Thyroid gland (tissue), 4 donors: ENCODE measurements at regions not wholly inside any gene's neighbourhood (a gene's known extent, or its start where the extent isn't known, plus 50 kb on each side); places are given as distances from the start of the nearest gene placed in this dataset.
"Not testable (repeated sequence)": the region's sequence is repeated elsewhere in the genome, so short reads cannot be mapped to it uniquely, and the experiment has no call there.

ENCODE experiments used
- POLR2A ChIP-seq, 2 donors: fragments of 450-650 bp; IDR thresholded peaks; one replicate each; pipeline ENCODE4 v1.6.1; 2017; ENCODE audit warnings: antibody characterized with exemption in 2 of 2, mild to moderate bottlenecking in 2 of 2, moderate library complexity in 1 of 2
- TF ChIP-seq, protein P1 (sequence below), 6 experiments: fragments of 200-600 bp in 3 of 6; fragments of 450-650 bp in 3 of 6; sonication (generic) in 3 of 6; IDR thresholded peaks; one replicate each; pipeline ENCODE4 v1.5.1; 2016 to 2019; ENCODE audit warnings: antibody characterized with exemption in 6 of 6, mild to moderate bottlenecking in 2 of 6, inconsistent platforms in 1 of 6, moderate library complexity in 1 of 6

DNA sequence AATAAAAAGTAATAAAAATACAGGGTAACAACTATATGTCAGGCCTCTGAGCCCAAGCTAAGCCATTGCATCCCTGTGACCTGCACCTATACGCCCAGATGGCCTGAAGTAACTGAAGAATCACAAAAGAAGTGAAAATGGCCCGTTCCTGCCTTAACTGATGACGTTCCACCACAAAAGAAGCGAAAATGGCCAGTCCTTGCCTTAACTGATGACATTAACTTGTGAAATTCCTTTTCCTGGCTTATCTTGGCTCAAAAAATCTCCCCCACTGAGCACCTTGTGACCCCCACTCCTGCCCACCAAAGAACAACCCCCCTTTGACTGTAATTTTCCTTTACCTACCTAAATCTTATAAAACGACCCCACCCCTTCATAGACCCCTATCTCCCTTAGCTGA, 963.8 kb downstream of the FAM181B start:
- TF ChIP-seq, protein P1, sequence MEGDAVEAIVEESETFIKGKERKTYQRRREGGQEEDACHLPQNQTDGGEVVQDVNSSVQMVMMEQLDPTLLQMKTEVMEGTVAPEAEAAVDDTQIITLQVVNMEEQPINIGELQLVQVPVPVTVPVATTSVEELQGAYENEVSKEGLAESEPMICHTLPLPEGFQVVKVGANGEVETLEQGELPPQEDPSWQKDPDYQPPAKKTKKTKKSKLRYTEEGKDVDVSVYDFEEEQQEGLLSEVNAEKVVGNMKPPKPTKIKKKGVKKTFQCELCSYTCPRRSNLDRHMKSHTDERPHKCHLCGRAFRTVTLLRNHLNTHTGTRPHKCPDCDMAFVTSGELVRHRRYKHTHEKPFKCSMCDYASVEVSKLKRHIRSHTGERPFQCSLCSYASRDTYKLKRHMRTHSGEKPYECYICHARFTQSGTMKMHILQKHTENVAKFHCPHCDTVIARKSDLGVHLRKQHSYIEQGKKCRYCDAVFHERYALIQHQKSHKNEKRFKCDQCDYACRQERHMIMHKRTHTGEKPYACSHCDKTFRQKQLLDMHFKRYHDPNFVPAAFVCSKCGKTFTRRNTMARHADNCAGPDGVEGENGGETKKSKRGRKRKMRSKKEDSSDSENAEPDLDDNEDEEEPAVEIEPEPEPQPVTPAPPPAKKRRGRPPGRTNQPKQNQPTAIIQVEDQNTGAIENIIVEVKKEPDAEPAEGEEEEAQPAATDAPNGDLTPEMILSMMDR (IDR thresholded peaks at IDR 0.05) = not testable (repeated sequence)
- TF ChIP-seq POLR2A (IDR thresholded peaks at IDR 0.05) = not testable (repeated sequence)
